SU-DHL-6 (cell line): ENCODE measurements at regions not wholly inside any gene's neighbourhood (a gene's known extent, or its start where the extent isn't known, plus 50 kb on each side); places are given as distances from the start of the nearest gene placed in this dataset.

Experiments used
- H2AFZ ChIP-seq: fragments of 200-600 bp; sonication (generic); 2 replicates; pipeline ENCODE4 v1.6.1; 2014; ENCODE audit warnings: low read depth, mild to moderate bottlenecking, moderate library complexity, mixed read lengths, antibody characterized with exemption, low read length; ENCODE audit not compliant: severe bottlenecking
- H3F3A ChIP-seq: fragments of 200-600 bp; shearing (Covaris generic); 2 replicates; pipeline ENCODE4 v1.6.0; 2016; ENCODE audit warnings: antibody characterized with exemption, mild to moderate bottlenecking; ENCODE audit not compliant: insufficient read depth
- H3K27ac ChIP-seq: fragments of 200-600 bp; sonication (generic); 2 replicates; pipeline ENCODE4 v1.5.1; 2016; ENCODE audit warnings: low read depth, mild to moderate bottlenecking, low read length, moderate library complexity, mixed read lengths
- H3K27me3 ChIP-seq: fragments of 200-600 bp; sonication (generic), shearing (Covaris generic); 2 replicates; pipeline ENCODE4 v1.6.0; 2014; ENCODE audit warnings: mild to moderate bottlenecking, low read length
- H3K36me3 ChIP-seq: fragments of 200-600 bp; sonication (generic); 2 replicates; pipeline ENCODE4 v1.6.1; 2014; ENCODE audit warnings: mild to moderate bottlenecking, low read length, mixed read lengths
- H3K4me2 ChIP-seq: fragments of 300-600, 200-600 bp; shearing (Covaris generic), sonication (generic); 2 replicates; pipeline ENCODE4 v1.6.0; 2014; ENCODE audit warnings: low read length, low read depth, mild to moderate bottlenecking; ENCODE audit not compliant: poor library complexity, severe bottlenecking
- H3K4me3 ChIP-seq: fragments of 200-600 bp; sonication (generic); 2 replicates; pipeline ENCODE4 v1.5.1; 2014; ENCODE audit warnings: antibody characterized with exemption, low read length, mild to moderate bottlenecking, mixed read lengths; ENCODE audit not compliant: insufficient read depth, poor library complexity, severe bottlenecking
- H3K79me2 ChIP-seq: fragments of 200-600 bp; sonication (generic); 2 replicates; pipeline ENCODE4 v1.6.1; 2014; ENCODE audit warnings: mild to moderate bottlenecking, low read length, moderate library complexity; ENCODE audit not compliant: insufficient read depth
- H3K9ac ChIP-seq: fragments of 200-600 bp; sonication (generic); 2 replicates; pipeline ENCODE4 v1.7.0; 2014; ENCODE audit warnings: mild to moderate bottlenecking, low read length
- H3K9me2 ChIP-seq: fragments of 200-600 bp; sonication (generic); replicated peaks from 2 replicates; pipeline ENCODE4 v1.6.1; 2014; ENCODE audit warnings: low read length; ENCODE audit not compliant: insufficient read depth
- H3K9me3 ChIP-seq: fragments of 200-600 bp; sonication (generic); 2 replicates; pipeline ENCODE4 v1.6.1; 2014; ENCODE audit warnings: low read length, mixed read lengths; ENCODE audit not compliant: insufficient read depth
- H4K20me1 ChIP-seq: fragments of 200-600 bp; sonication (generic); 2 replicates; pipeline ENCODE4 v1.6.1; 2014; ENCODE audit warnings: low read depth, mild to moderate bottlenecking, antibody characterized with exemption, low read length, moderate library complexity, mixed read lengths
- CTCF ChIP-seq: fragments of 200-600 bp; sonication (generic); IDR thresholded peaks from one replicate; pipeline ENCODE4 v1.5.1; 2017; ENCODE audit warnings: antibody characterized with exemption, mild to moderate bottlenecking, low read length, moderate library complexity; ENCODE audit not compliant: insufficient read depth, poor library complexity, severe bottlenecking
- EZH2phosphoT487 ChIP-seq: fragments of 200-600 bp; sonication (generic), shearing (Covaris generic); conservative IDR thresholded peaks from 2 replicates; pipeline ENCODE4 v1.6.1; 2018; ENCODE audit warnings: mild to moderate bottlenecking, antibody characterized with exemption, low read length, moderate library complexity, mixed read lengths

GRCh38 chr18:2028986-2029385 is 542.3 kb downstream of the METTL4 start:
- no peaks in the 10 kb centered on the region for H4K20me1 ChIP-seq
- no peaks in the 10 kb centered on the region for H3F3A ChIP-seq
- no peaks in the 10 kb centered on the region for H3K9me3 ChIP-seq
- H3K4me3 ChIP-seq: no peak overlapping the region
- H3K79me2 ChIP-seq: no peaks in the 10 kb centered on the region
- no peak overlapping the region for H2AFZ ChIP-seq
- H3K4me2 ChIP-seq: no peak overlapping the region
- no peaks in the 10 kb centered on the region for H3K36me3 ChIP-seq
- no peaks in the 10 kb centered on the region for H3K27me3 ChIP-seq
- no peak overlapping the region for H3K9ac ChIP-seq
- H3K27ac ChIP-seq: no peak overlapping the region
- TF ChIP-seq CTCF: no peak
- TF ChIP-seq EZH2phosphoT487: no peak
- no peaks in the 10 kb centered on the region for H3K9me2 ChIP-seq

- H3K9me2 ChIP-seq: no peaks in the 10 kb centered on the region
- H3K79me2 ChIP-seq: no peaks in the 10 kb centered on the region
- no peaks in the 10 kb centered on the region for H3K36me3 ChIP-seq
- no peaks in the 10 kb centered on the region for H3K9me3 ChIP-seq
- H4K20me1 ChIP-seq: no peaks in the 10 kb centered on the region
- H3K4me3 ChIP-seq: no peak overlapping the region
- H3F3A ChIP-seq: no peaks in the 10 kb centered on the region
- no peaks in the 10 kb centered on the region for H3K27me3 ChIP-seq
- TF ChIP-seq CTCF (no peak), EZH2phosphoT487 (no peak)
- H3K9ac ChIP-seq: no peak overlapping the region
- H2AFZ ChIP-seq: no peak overlapping the region
- no peak overlapping the region for H3K27ac ChIP-seq
- H3K4me2 ChIP-seq: no peak overlapping the region
These were observed 540.7 kb downstream of the METTL4 start for GRCh38 chr18:2030647-2031046.

- Histone ChIP-seq H4K20me1 (no peaks in the 10 kb centered on the region), H3F3A (no peaks in the 10 kb centered on the region)
These were observed 539.3 kb downstream of the METTL4 start for GRCh38 chr18:2032036-2032435.

More at GRCh38 chr18:2032036-2032435, 539.3 kb downstream of the METTL4 start:
- H3K27me3 ChIP-seq: no peaks in the 10 kb centered on the region
- H3K9me2 ChIP-seq: no peaks in the 10 kb centered on the region
- no peak overlapping the region for H3K27ac ChIP-seq
- H2AFZ ChIP-seq: no peak overlapping the region
- no peak overlapping the region for H3K4me2 ChIP-seq
- no peak overlapping the region for H3K9ac ChIP-seq
- H3K36me3 ChIP-seq: no peaks in the 10 kb centered on the region
- TF ChIP-seq EZH2phosphoT487: no peak
- no peak for TF ChIP-seq CTCF
- H3K4me3 ChIP-seq: no peak overlapping the region
- no peaks in the 10 kb centered on the region for H3K79me2 ChIP-seq
- no peaks in the 10 kb centered on the region for H3K9me3 ChIP-seq
